ENCODE measurements at regions not wholly inside any gene's neighbourhood (a gene's known extent, or its start where the extent isn't known, plus 50 kb on each side); places are given as distances from the start of the nearest gene placed in this dataset.
"Not testable (repeated sequence)": the region's sequence is repeated elsewhere in the genome, so short reads cannot be mapped to it uniquely, and the experiment has no call there.

DNA sequence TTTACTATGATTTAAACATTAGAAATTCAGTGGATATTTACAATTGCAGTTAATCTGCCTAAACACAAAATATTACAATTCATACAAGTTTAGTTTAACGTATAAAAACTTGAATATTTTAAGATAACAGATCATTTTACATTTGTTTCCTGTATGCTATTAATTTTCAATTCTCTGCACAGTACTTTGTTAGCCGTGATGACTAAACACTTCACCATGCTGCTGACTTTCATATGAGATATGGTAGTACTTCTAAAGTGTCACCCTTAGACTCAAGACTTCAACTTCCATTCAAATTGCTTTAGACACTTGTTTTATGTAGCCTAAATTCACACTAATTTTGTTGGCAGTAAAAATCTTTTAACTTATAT is 1646.4 kb upstream of the ADGRL3 start:
- H3K9me3 ChIP-seq: no peaks in the 10 kb centered on the region
- ATAC-seq: no peak

DNA sequence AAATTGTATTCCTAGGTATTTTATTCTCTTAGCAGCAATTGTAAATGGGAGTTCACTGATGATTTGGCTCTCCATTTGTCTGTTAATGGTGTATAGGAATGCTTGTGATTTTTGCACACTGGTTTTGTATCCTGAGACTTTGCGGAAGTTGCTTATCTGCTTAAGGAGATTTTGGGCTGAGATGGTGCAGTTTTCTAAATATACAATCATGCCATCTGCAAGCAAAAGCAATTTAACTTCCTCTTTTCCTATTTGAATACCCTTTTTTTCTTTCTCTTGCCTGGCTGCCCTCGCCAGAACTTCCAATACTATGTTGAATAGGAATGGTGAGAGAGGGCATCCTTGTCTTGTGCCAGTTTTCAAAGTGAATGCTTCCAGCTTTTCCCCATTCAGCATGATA is 1643.9 kb upstream of the ADGRL3 start:
- H3K9me3 ChIP-seq; H3K27me3 ChIP-seq; DNase-seq; intact Hi-C loops (cut with DNase I); H3K4me3 ChIP-seq; H3K4me1 ChIP-seq; ATAC-seq; H3K36me3 ChIP-seq; H3K27ac ChIP-seq: not testable (repeated sequence)

More for the DNA sequence above, 1646.4 kb upstream of the ADGRL3 start:
- H3K27ac ChIP-seq: no peak overlapping the region
- no peak for TF ChIP-seq CTCF (IDR thresholded peaks at IDR 0.05)
- H3K27me3 ChIP-seq: no peaks in the 10 kb centered on the region
- peak overlapping the region; percentile 15 for H3K4me3 ChIP-seq
- no peaks in the 10 kb centered on the region for H3K4me1 ChIP-seq
- DNase-seq: no peak
- H3K36me3 ChIP-seq: no peaks in the 10 kb centered on the region
- intact Hi-C loops (cut with DNase I): no loop called here

DNA sequence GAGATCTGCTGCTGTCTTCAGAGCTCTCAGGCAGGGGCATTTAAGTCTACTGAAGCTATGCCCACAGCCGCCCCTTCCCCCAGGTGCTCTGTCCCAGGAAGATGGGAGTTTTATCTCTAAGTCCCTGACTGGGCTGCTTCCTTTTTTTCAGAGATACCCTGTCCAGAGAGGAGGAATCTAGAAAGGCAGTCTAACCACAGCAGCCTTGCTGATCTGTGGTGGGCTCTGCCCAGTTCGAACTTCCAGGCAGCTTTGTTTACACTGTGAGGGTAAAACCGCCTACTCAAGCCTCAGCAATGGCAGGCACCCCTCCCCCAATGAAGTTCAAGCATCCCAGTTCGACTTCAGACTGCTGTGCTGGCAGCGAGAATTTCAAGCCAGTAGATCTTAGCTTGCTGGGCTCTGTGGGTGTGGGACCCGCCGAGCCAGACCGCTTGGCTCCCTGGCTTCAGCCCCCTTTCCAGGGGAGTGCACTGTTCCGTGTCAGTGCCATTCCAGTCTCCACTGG is 1639.9 kb upstream of the ADGRL3 start:
- H3K9me3 ChIP-seq; H3K27ac ChIP-seq; ATAC-seq; H3K27me3 ChIP-seq; H3K4me3 ChIP-seq; H3K36me3 ChIP-seq; H3K4me1 ChIP-seq; DNase-seq; intact Hi-C loops (cut with DNase I): not testable (repeated sequence)

- DNase-seq (no peak), ATAC-seq (no peak)
- Histone ChIP-seq H3K36me3 (no peaks in the 10 kb centered on the region), H3K4me3 (no peak overlapping the region), H3K4me1 (no peaks in the 10 kb centered on the region), H3K9me3 (no peaks in the 10 kb centered on the region), H3K27me3 (no peaks in the 10 kb centered on the region), H3K27ac (no peak overlapping the region)
- intact Hi-C loops (cut with DNase I): no loop called here
- no peak for TF ChIP-seq CTCF (IDR thresholded peaks at IDR 0.05)
Observed at GRCh38 chr4:59565836-59566235, 1634.3 kb upstream of the ADGRL3 start.

DNA sequence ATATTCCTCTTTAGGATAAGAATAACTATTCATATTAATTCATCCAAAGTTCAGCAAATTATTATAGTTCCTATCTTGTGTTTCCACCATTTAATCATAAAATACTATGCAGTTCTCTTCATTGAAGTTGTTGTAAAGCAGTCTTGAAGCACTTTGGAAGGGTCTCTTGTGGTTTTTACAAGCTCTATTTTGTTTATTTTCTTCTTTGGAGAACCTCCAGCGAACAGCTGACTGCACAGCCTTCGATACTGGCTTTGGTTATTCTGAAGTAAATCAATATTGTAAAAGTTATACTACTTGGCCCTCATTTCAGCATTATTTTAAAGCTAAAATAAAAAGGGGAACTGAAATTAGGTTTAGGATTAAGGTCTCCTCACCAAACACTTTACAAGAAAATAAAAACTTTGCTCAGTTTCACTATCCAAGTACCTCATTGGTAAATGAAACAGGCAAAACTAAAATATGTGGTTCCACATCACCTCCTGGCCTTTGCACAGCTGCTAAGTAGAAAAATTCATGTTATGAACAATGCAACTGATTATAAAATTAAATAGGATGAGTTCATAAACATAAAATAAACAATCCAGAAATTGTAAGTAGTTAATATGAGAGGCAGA is 1629.2 kb upstream of the ADGRL3 start:
- H3K4me1 ChIP-seq: no peaks in the 10 kb centered on the region
- no peaks in the 10 kb centered on the region for H3K27me3 ChIP-seq
- no peak for TF ChIP-seq CTCF (IDR thresholded peaks at IDR 0.05)
- H3K4me3 ChIP-seq: no peak overlapping the region
- intact Hi-C loops (cut with DNase I): no loop called here
- H3K27ac ChIP-seq: no peak overlapping the region
- ATAC-seq: no peak
- DNase-seq: no peak
- no peaks in the 10 kb centered on the region for H3K9me3 ChIP-seq
- no peaks in the 10 kb centered on the region for H3K36me3 ChIP-seq

- DNase-seq (no peak), ATAC-seq (no peak)
- no peak for TF ChIP-seq CTCF (IDR thresholded peaks at IDR 0.05)
- H3K36me3 ChIP-seq: no peaks in the 10 kb centered on the region
- H3K27me3 ChIP-seq: no peaks in the 10 kb centered on the region
- H3K9me3 ChIP-seq: no peaks in the 10 kb centered on the region
- H3K4me1 ChIP-seq: no peaks in the 10 kb centered on the region
- H3K27ac ChIP-seq: no peak overlapping the region
- no peak overlapping the region for H3K4me3 ChIP-seq
- intact Hi-C loops (cut with DNase I): no loop called here
Observed at GRCh38 chr4:59571805-59572430, 1628.2 kb upstream of the ADGRL3 start.
